Neural cell (in vitro differentiated cells): ENCODE measurements at regions not wholly inside any gene's neighbourhood (a gene's known extent, or its start where the extent isn't known, plus 50 kb on each side); places are given as distances from the start of the nearest gene placed in this dataset.

Source experiments
- H2AFZ ChIP-seq: fragments of 200-600, 300-800 bp; sonication (generic), shearing (Covaris generic); 2 replicates; pipeline ENCODE4 v1.6.0; 2014; ENCODE audit warnings: low read depth, mild to moderate bottlenecking, antibody characterized with exemption, low read length, moderate library complexity
- H3F3A ChIP-seq: fragments of 200-600 bp; shearing (Covaris generic); 2 replicates; pipeline ENCODE4 v1.6.1; 2016; ENCODE audit warnings: mild to moderate bottlenecking, moderate library complexity, mixed read lengths, antibody characterized with exemption, low read length; ENCODE audit not compliant: insufficient read depth, poor library complexity, severe bottlenecking
- H3K27ac ChIP-seq: fragments of 200-600, 300-800 bp; sonication (generic), shearing (Covaris generic); 2 replicates; pipeline ENCODE4 v1.5.1; 2014; ENCODE audit warnings: mild to moderate bottlenecking, low read length, moderate library complexity
- H3K27me3 ChIP-seq: fragments of 300-800, 200-600 bp; sonication (generic), shearing (Covaris generic); 2 replicates; pipeline ENCODE4 v1.6.0; 2014; ENCODE audit warnings: mild to moderate bottlenecking, low read depth, low read length, moderate library complexity; ENCODE audit not compliant: insufficient read depth
- H3K36me3 ChIP-seq: fragments of 300-800, 200-600 bp; sonication (generic), shearing (Covaris generic); 2 replicates; pipeline ENCODE4 v1.5.1; 2014; ENCODE audit warnings: mild to moderate bottlenecking, antibody characterized with exemption, low read length, moderate library complexity; ENCODE audit not compliant: insufficient read depth
- H3K4me2 ChIP-seq: fragments of 300-800, 200-600 bp; sonication (generic), shearing (Covaris generic); 2 replicates; pipeline ENCODE4 v1.6.0; 2014; ENCODE audit warnings: mild to moderate bottlenecking, low read length
- H3K4me3 ChIP-seq: fragments of 300-800, 200-600 bp; sonication (generic), shearing (Covaris generic); 2 replicates; pipeline ENCODE4 v1.5.1; 2014; ENCODE audit warnings: mild to moderate bottlenecking, low read length, moderate library complexity
- H3K79me2 ChIP-seq: fragments of 200-600 bp; shearing (Covaris generic); replicated peaks from 2 replicates; pipeline ENCODE4 v1.6.0; 2014; ENCODE audit warnings: mild to moderate bottlenecking, low read length, moderate library complexity; ENCODE audit not compliant: insufficient read depth
- H3K9ac ChIP-seq: fragments of 300-800, 200-600 bp; sonication (generic), shearing (Covaris generic); 2 replicates; pipeline ENCODE4 v1.6.1; 2016; ENCODE audit warnings: mild to moderate bottlenecking, low read length, mixed read lengths
- H3K9me2 ChIP-seq: fragments of 200-600 bp; shearing (Covaris generic); 2 replicates; pipeline ENCODE4 v1.6.1; 2016; ENCODE audit warnings: mild to moderate bottlenecking, low read length, mixed read lengths; ENCODE audit not compliant: insufficient read depth
- H3K9me3 ChIP-seq: fragments of 200-600, 300-800 bp; sonication (generic), shearing (Covaris generic); 2 replicates; pipeline ENCODE4 v1.6.1; 2016; ENCODE audit warnings: mild to moderate bottlenecking, mixed run types, low read length, moderate library complexity, mixed read lengths
- H4K20me1 ChIP-seq: fragments of 200-600 bp; shearing (Covaris generic); 2 replicates; pipeline ENCODE4 v1.6.1; 2016; ENCODE audit warnings: mild to moderate bottlenecking, mixed run types; ENCODE audit not compliant: insufficient read depth
- CTCF ChIP-seq: fragments of 450-650 bp; IDR thresholded peaks from 2 replicates; pipeline ENCODE4 v1.5.1; 2014; ENCODE audit warnings: antibody characterized with exemption, mild to moderate bottlenecking, moderate library complexity; ENCODE audit not compliant: poor library complexity, severe bottlenecking
- EP300 ChIP-seq: fragments of 450-650 bp; conservative IDR thresholded peaks from 2 replicates; pipeline ENCODE4 v1.6.1; 2014; ENCODE audit warnings: antibody characterized with exemption, mild to moderate bottlenecking, moderate library complexity; ENCODE audit not compliant: poor library complexity, severe bottlenecking
- EZH2 ChIP-seq: fragments of 200-600, 300-800 bp; shearing (Covaris generic), sonication (generic); IDR thresholded peaks from 2 replicates; pipeline ENCODE4 v1.6.1; 2014; ENCODE audit warnings: antibody characterized with exemption, low read length, borderline replicate concordance, mild to moderate bottlenecking; ENCODE audit not compliant: insufficient read depth, poor library complexity, severe bottlenecking
- MXI1 ChIP-seq: fragments of 450-650 bp; conservative IDR thresholded peaks from 2 replicates; pipeline ENCODE4 v1.6.1; 2014; ENCODE audit warnings: antibody characterized with exemption, mild to moderate bottlenecking; ENCODE audit not compliant: poor library complexity, severe bottlenecking
- POLR2AphosphoS5 ChIP-seq: IDR thresholded peaks from 2 replicates; pipeline ENCODE4 v1.6.1; 2012
- RAD21 ChIP-seq: fragments of 450-650 bp; conservative IDR thresholded peaks from 2 replicates; pipeline ENCODE4 v1.6.1; 2014; ENCODE audit warnings: antibody characterized with exemption, mild to moderate bottlenecking, moderate library complexity
- REST ChIP-seq: IDR thresholded peaks from 2 replicates; pipeline ENCODE4 v1.6.1; 2012; ENCODE audit warnings: borderline replicate concordance
- SMC3 ChIP-seq: fragments of 450-650 bp; conservative IDR thresholded peaks from 2 replicates; pipeline ENCODE4 v1.6.1; 2014; ENCODE audit warnings: antibody characterized with exemption, mild to moderate bottlenecking, moderate library complexity; ENCODE audit not compliant: poor library complexity
- TAF1 ChIP-seq: IDR thresholded peaks from 2 replicates; pipeline ENCODE4 v1.6.1; 2012; ENCODE audit warnings: low read depth

- no peak overlapping the region for H2AFZ ChIP-seq
- TF ChIP-seq EZH2 (no peak), TAF1 (no peak), EP300 (no peak), CTCF (no peak), REST (no peak), POLR2AphosphoS5 (no peak), SMC3 (no peak), RAD21 (no peak), MXI1 (no peak)
- no peaks in the 10 kb centered on the region for H3K9me2 ChIP-seq
- H3K4me2 ChIP-seq = no peak overlapping the region
- H3K27me3 ChIP-seq = no peaks in the 10 kb centered on the region
- H4K20me1 ChIP-seq = no peaks in the 10 kb centered on the region
- no peak overlapping the region for H3K4me3 ChIP-seq
- no peaks in the 10 kb centered on the region for H3K36me3 ChIP-seq
- no peaks in the 10 kb centered on the region for H3F3A ChIP-seq
- no peaks in the 10 kb centered on the region for H3K9me3 ChIP-seq
- H3K79me2 ChIP-seq = no peaks in the 10 kb centered on the region
- no peak overlapping the region for H3K27ac ChIP-seq
- no peak overlapping the region for H3K9ac ChIP-seq
Measured at GRCh38 chr16:16930309-16931000, 540.3 kb downstream of the XYLT1 start.

GRCh38 chr16:16933861-16934260 is 536.9 kb downstream of the XYLT1 start:
- Histone ChIP-seq H2AFZ (no peak overlapping the region), H3K9ac (no peak overlapping the region), H3K79me2 (no peaks in the 10 kb centered on the region)

More at GRCh38 chr16:16933861-16934260, 536.9 kb downstream of the XYLT1 start:
- no peak overlapping the region for H3K4me3 ChIP-seq
- no peaks in the 10 kb centered on the region for H3K27me3 ChIP-seq
- H3K27ac ChIP-seq = no peak overlapping the region
- no peaks in the 10 kb centered on the region for H4K20me1 ChIP-seq
- H3F3A ChIP-seq = no peaks in the 10 kb centered on the region
- H3K9me3 ChIP-seq = no peaks in the 10 kb centered on the region
- no peak overlapping the region for H3K4me2 ChIP-seq
- no peaks in the 10 kb centered on the region for H3K36me3 ChIP-seq
- H3K9me2 ChIP-seq = no peaks in the 10 kb centered on the region
- TF ChIP-seq RAD21 (no peak), TAF1 (no peak), POLR2AphosphoS5 (no peak), EP300 (no peak), EZH2 (no peak), CTCF (no peak), MXI1 (no peak), REST (no peak), SMC3 (no peak)
